Loucy (cell line): ENCODE measurements at regions not wholly inside any gene's neighbourhood (a gene's known extent, or its start where the extent isn't known, plus 50 kb on each side); places are given as distances from the start of the nearest gene placed in this dataset.

Source experiments
- CTCF ChIP-seq: fragments of 200-600 bp; sonication (generic); conservative IDR thresholded peaks from 2 replicates; pipeline ENCODE4 v1.5.1; 2014; ENCODE audit warnings: mild to moderate bottlenecking, antibody characterized with exemption, low read length
- EZH2phosphoT487 ChIP-seq: fragments of 200-600 bp; IDR thresholded peaks from 2 replicates; pipeline ENCODE4 v1.6.1; 2018; ENCODE audit warnings: antibody characterized with exemption, mild to moderate bottlenecking, moderate library complexity, borderline replicate concordance

- TF ChIP-seq CTCF (no peak), EZH2phosphoT487 (no peak)
Observed at GRCh38 chr4:146022541-146022940, 83.9 kb upstream of the ZNF827 start.
